ENCODE measurements at regions not wholly inside any gene's neighbourhood (a gene's known extent, or its start where the extent isn't known, plus 50 kb on each side); places are given as distances from the start of the nearest gene placed in this dataset.
A peak's percentile ranks its signal among the peaks of the same experiment; 100 is the strongest.

DNA sequence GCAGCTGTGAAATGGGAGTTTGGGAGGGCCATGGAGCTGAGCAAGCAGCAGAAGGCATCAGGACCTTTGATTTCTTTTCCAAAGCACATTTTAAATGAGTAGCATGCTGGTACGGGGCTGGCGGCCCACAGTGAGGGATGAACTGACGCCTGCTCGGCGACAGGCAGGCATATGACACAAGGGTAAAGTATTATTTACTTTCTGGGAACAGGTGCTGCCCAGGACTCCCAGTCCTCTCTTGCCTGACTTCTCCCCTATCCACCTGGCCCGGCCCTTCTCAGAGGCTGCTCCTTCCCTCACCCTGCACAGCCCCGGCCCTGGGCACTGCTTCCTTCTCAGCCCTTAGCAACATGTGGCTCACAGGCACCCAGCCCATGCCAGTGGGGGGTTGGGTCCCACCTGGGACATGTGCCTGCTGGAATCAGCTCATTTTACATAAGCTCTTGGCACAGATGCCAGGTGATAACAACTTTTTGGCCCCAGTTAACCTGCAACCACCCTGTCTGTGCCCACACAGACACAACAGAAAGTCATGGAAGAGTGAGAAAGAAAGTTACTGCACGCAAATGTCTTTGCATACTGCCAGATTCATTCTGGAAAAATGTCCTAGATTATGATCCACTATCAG lies 112.3 kb upstream of the GADD45A start:
- POLR2A ChIA-PET: interaction anchor here (0.6 kb wide), 1 partner anchor 92 kb away, joined by 3 read pairs; no protein-coding TSS in a partner anchor
- H3K4me3 Mint-ChIP-seq: no peak overlapping the region
- H3K36me3 Mint-ChIP-seq: no peaks in the 10 kb centered on the region
- no peak for DNase-seq
- ATAC-seq: no peak
- H3K9me3 Mint-ChIP-seq: no peaks in the 10 kb centered on the region
- peaks cover 0 to 1% (median 0%) of the 10 kb centered on the region in 4 donors for H3K4me1 Mint-ChIP-seq
- H3K27ac Mint-ChIP-seq: no peak overlapping the region
- H3K27me3 Mint-ChIP-seq: peaks cover 0 to 2% (median 0%) of the 10 kb centered on the region in 5 donors

DNA sequence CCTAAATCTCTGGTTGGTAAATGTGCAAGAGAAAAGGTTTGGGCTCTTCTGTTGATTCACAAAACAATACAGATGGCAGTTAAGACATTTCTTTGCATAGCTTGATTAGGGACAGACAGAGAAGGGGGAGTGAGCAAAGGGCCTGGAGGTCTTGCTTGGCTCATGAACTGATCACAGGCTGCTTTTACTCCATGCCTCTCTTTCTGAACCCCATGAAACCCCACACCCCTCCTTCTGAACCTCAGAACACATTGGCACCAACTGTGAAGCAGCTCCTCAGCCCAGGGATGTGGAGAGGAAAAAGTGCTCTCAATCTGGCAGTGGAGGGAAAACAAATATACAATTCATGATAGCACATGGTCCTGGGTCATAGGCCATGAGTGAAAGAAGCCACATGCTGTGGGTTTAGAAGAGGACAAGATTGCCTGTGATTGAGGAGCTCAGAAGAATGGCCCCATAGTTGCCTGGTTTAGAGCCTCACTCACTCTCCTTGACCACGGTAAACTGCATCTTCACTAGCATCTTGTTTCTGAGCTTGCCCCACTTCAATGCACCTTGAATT lies 111.6 kb upstream of the GADD45A start:
- no peak overlapping the region for H3K4me3 Mint-ChIP-seq
- ATAC-seq (no peak), DNase-seq (no peak)
- peak overlapping the region in 1 of 10 donors; percentile 2 for H3K27ac Mint-ChIP-seq
- H3K4me1 Mint-ChIP-seq: peaks cover 0 to 1% (median 0%) of the 10 kb centered on the region in 4 donors
- no peaks in the 10 kb centered on the region for H3K9me3 Mint-ChIP-seq
- no peaks in the 10 kb centered on the region for H3K36me3 Mint-ChIP-seq
- H3K27me3 Mint-ChIP-seq: peaks cover 0 to 2% (median 0%) of the 10 kb centered on the region in 5 donors
- POLR2A ChIA-PET: no interaction called here

DNA sequence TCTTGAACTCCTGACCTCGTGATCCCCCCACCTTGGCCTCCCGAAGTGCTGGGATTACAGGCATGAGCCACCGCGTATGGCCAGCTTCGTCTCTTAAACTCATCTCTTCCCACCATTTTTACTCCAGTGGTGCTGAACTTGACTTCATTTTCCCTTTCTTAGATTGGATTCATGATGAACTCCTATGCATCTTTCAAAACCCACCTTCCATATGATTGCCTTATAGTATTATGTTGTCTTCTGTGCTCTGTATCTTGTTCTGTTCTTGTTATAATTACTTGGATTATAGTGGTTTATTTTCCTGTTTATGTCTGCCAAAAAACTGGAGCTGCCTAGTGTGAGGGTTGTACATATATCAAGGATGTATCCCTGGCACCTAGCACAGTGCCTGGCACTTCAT lies 110.8 kb upstream of the GADD45A start:
- ATAC-seq (no peak), DNase-seq (no peak)
- Mint-ChIP-seq H3K36me3 (no peaks in the 10 kb centered on the region), H3K27ac (no peak overlapping the region), H3K4me1 (peaks cover 0 to 1% (median 0%) of the 10 kb centered on the region in 4 donors), H3K27me3 (peaks cover 0 to 2% (median 0%) of the 10 kb centered on the region in 5 donors), H3K4me3 (no peak overlapping the region), H3K9me3 (no peaks in the 10 kb centered on the region)
- POLR2A ChIA-PET: no interaction called here

DNA sequence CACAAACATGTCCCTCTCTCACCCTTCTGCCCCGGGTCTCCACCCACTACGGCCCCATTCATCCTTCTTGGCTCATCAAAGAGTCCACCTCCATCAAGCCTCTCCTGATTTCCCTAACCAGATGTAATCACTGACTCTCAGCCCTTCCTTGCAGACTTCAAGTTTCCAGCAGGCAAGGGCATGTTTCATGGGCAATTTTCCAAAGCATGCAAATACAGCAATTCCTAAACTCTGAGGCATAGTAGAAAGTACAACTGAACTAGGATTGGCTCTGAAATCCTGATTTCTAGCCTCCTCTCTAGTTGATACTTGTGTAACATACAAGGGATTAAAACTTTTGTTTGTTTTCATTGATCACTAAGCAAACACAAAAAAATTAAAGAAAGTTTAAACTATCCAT lies 109.1 kb upstream of the GADD45A start:
- Mint-ChIP-seq H3K36me3 (no peaks in the 10 kb centered on the region), H3K4me3 (no peak overlapping the region), H3K4me1 (peaks cover 0 to 1% (median 0%) of the 10 kb centered on the region in 4 donors), H3K9me3 (no peaks in the 10 kb centered on the region), H3K27ac (peak overlapping the region in 1 of 10 donors; percentile 1), H3K27me3 (no peaks in the 10 kb centered on the region)
- DNase-seq: no peak
- POLR2A ChIA-PET: no interaction called here
- no peak for ATAC-seq

DNA sequence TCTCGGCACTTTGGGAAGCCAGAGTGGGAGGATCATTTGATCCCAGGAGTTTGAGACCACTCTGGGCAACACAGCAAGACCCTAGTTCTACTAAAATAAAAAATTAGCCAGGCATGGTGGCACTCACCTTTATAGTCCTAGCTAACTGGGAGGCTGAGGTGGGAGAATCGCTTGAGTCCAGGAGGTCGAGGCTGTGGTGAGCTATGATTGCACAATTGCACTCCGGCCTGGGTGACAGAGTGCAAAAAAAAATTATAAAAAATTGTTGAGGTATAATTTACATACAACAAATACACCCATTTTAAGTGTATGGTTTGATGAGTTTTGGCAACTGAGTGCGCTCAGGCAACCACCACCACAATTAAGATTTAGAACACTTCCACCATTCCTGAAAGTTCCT lies 108.5 kb upstream of the GADD45A start:
- ATAC-seq: no peak
- Mint-ChIP-seq H3K36me3 (no peaks in the 10 kb centered on the region), H3K9me3 (no peaks in the 10 kb centered on the region), H3K27me3 (no peaks in the 10 kb centered on the region), H3K4me1 (peaks cover 0 to 1% (median 0%) of the 10 kb centered on the region in 4 donors), H3K4me3 (no peak overlapping the region), H3K27ac (no peak overlapping the region)
- POLR2A ChIA-PET: no interaction called here
- no peak for DNase-seq

DNA sequence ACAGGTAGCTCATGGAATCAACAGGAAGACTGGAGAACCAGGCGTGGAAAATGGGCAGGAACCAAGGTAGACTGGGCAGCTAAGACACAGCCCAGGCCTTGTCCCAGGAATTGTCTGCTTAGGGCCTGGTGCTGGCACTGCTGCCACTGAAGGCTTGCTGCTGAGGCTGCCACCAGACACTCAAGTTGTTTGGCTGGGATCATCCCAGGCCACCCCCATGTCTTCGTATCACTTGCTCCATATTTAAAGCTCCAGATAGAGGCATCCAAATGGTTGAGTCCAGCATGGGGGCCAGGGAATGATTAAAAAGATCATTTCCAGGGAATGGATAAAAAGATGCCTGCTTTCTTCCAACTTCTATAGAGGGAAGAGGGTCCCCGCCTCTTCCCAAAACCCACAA lies 107.4 kb upstream of the GADD45A start:
- H3K9me3 Mint-ChIP-seq: no peaks in the 10 kb centered on the region
- no peaks in the 10 kb centered on the region for H3K27me3 Mint-ChIP-seq
- POLR2A ChIA-PET: no interaction called here
- DNase-seq (no peak), ATAC-seq (no peak)
- H3K4me3 Mint-ChIP-seq: no peak overlapping the region
- H3K4me1 Mint-ChIP-seq: peaks cover 0 to 1% (median 0%) of the 10 kb centered on the region in 4 donors
- no peaks in the 10 kb centered on the region for H3K36me3 Mint-ChIP-seq
- no peak overlapping the region for H3K27ac Mint-ChIP-seq

DNA sequence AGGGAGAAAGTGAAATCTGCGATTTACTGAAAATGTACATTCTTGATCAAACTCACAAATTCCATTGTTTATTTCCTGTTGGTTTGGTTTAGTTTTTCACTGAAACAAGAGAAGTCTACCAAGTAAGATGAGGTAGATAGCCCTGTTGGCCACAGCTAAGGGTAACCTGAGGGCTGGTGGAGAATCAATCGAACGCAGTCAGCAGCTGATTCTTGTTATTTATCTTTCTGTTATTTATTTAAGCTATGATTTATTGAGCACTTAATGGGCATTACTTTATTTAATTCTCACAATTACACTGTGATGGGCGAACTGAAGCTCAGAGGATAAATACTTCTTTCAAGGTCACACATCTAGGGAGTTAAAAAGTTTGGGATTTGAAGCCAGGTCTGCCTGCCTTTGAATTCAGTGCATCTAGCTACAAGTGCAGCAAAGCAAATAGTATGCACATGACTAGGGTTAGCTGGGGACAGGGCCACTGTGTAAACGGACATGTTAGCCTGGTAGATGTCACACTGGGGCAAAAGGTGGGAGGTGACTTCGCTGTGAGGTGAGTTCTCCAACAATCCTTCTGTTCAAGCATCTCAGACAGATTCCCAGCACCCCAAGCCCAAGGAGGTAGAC lies 106.5 kb upstream of the GADD45A start:
- Mint-ChIP-seq H3K4me1 (peaks cover 0 to 4% (median 1%) of the 10 kb centered on the region in 4 donors), H3K4me3 (no peak overlapping the region), H3K27ac (no peak overlapping the region), H3K36me3 (no peaks in the 10 kb centered on the region), H3K9me3 (no peaks in the 10 kb centered on the region), H3K27me3 (no peaks in the 10 kb centered on the region)
- ATAC-seq (no peak), DNase-seq (no peak)
- POLR2A ChIA-PET: interaction anchor here (0.5 kb wide), 1 partner anchor 12 kb away, joined by 6 read pairs; no protein-coding TSS in a partner anchor

DNA sequence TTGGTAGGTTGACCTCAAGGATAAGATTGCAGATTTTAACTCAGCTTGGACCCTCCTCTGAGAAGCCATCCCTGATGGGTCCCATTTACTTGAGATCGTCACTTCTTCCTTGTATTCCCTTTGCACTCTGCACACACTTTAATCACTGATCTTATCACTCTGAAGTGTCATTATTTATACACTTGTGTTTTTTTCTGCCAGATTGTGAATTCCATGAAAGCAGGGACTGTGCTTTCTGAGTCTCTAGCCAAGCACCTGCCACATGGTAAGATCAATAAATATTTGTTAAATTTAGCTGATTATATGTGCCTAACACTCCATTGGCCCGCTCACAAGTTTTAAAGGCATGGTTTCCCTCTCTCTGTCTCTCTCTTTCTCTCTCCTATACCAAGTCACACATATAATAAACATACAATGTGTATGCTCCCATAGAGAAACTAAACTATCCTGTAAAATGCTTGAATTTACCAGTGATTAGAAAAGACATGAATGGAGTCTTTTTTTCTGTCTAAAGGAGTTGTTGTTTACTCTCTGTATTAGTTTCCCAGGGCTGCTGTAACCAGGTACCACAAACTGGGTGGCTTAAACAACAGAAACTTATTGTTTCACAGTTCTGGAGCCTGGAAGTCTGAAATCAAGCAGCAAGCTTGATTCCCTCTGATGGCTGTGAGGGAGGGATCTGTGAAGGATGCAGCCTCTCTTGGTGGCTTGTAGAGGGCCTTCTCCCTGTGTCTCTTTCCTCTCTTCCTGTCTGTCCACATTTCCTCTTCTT lies 105.2 kb upstream of the GADD45A start:
- Mint-ChIP-seq H3K27me3 (no peaks in the 10 kb centered on the region), H3K27ac (no peak overlapping the region), H3K9me3 (no peaks in the 10 kb centered on the region), H3K4me1 (peaks cover 0 to 3% (median 1%) of the 10 kb centered on the region in 4 donors), H3K4me3 (no peak overlapping the region), H3K36me3 (no peaks in the 10 kb centered on the region)
- POLR2A ChIA-PET: no interaction called here
- no peak for ATAC-seq
- DNase-seq: no peak

DNA sequence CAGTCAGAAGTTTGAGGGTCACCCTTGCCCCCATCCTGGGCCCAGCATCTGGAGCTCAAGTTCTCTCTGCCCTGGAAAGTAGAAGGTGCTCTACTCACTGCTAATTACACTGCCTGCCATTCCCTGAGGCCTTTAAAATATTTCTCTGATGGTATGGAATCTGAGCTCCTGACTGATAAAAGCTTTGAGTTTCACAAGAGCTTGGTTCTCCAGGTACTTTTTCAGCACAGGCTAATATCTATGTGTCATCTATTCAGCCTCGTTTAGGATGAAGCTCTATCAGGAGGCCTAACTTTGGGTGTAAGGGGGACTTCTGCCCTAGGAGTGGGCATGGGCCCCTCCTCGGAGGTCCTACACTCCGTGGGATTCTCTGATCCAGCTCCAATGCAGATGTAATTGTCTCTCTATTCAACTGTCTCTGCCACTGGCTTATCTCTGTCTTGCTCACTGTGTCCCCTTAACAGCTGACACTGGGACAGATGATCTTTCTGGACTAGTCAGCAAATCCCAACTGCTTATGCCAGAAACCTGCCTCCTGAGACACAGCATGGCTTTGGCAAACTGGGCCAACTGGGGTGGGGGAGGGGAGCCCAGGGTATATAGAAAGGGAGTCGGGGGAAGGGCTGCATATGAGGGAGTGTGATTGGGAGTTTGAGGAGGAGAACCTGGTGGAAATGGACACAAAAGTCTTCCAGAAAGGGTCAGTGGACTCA lies 104.2 kb upstream of the GADD45A start:
- H3K4me3 Mint-ChIP-seq: no peak overlapping the region
- H3K27ac Mint-ChIP-seq: no peak overlapping the region
- POLR2A ChIA-PET: no interaction called here

DNA sequence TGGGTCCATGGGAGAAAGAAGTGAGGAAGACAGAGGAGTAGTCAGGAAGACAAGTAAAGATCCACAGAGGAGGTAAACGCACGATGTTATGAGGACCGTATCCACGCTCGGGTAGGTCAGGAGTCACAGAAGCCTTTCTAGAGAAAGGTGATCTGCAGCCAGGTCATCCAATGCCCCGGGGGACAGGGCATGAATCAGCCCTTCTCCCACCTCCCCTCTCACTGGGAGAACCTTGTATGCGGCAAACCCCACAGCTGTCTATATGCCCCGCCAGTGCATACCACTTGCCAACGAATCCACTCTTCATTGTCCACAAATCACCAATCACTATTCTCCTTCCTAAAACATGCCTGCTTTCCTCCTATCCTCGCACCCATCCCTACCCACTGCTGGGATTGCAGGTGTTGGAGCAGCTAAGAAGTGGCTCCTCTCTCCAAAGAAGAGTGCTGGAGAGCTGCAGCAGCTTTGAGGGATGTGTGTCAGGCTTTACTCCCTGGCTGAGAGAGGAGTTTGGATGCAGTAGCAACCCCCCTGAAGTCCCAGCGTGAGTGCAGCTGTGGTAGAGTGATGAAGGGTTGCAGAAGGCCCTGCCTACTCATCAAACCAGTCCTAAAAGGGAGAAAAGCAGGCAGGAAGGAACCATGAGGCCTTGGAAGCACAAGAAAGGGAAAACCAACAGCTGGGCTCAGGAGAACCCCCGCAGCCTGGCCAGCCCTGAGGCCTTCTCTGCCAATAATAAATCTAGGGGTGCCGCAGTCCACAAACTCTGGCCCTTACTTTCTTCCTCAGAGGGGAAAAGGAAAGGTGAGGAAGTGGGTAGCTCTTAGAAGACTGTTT lies 102.2 kb upstream of the GADD45A start:
- H3K36me3 Mint-ChIP-seq: no peaks in the 10 kb centered on the region
- DNase-seq: no peak
- no peak overlapping the region for H3K4me3 Mint-ChIP-seq
- POLR2A ChIA-PET: no interaction called here
- ATAC-seq: no peak
- no peaks in the 10 kb centered on the region for H3K27me3 Mint-ChIP-seq
- peaks cover 0 to 3% (median 1%) of the 10 kb centered on the region in 4 donors for H3K4me1 Mint-ChIP-seq
- H3K27ac Mint-ChIP-seq: peak overlapping the region in 1 of 10 donors; percentile 1
- no peaks in the 10 kb centered on the region for H3K9me3 Mint-ChIP-seq

More for the DNA sequence above, 104.2 kb upstream of the GADD45A start:
- H3K9me3 Mint-ChIP-seq: no peaks in the 10 kb centered on the region
- ATAC-seq (no peak), DNase-seq (no peak)
- H3K36me3 Mint-ChIP-seq: no peaks in the 10 kb centered on the region
- no peaks in the 10 kb centered on the region for H3K27me3 Mint-ChIP-seq
- peaks cover 0 to 3% (median 1%) of the 10 kb centered on the region in 4 donors for H3K4me1 Mint-ChIP-seq

DNA sequence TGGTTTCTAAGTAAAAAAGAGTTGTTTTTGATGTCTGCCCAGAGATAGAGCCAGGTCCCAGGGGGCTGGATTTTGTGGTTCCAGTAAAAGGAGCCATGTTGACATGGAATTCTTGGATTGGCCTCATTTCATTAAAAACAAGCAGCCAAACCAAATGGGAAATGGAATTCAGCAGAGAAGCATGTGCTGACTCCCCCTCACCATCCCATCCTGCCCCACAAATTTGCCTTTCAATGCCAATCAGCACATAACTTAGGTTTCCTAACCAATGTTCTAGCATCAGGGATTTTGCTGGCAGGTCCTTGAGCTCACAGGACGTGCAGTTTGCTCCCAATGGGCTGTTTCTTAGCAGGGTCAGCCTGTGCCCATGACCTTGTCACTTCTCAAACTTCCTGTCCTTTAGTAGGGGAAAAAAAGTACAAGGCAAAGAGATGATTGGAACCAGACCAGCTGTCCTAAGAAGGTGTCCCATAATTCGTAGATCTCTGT lies 101.5 kb upstream of the GADD45A start:
- POLR2A ChIA-PET: no interaction called here
- ATAC-seq (no peak), DNase-seq (no peak)
- Mint-ChIP-seq H3K4me3 (no peak overlapping the region), H3K36me3 (no peaks in the 10 kb centered on the region), H3K9me3 (no peaks in the 10 kb centered on the region), H3K4me1 (peaks cover 0 to 3% (median 1%) of the 10 kb centered on the region in 4 donors), H3K27me3 (no peaks in the 10 kb centered on the region), H3K27ac (no peak overlapping the region)

DNA sequence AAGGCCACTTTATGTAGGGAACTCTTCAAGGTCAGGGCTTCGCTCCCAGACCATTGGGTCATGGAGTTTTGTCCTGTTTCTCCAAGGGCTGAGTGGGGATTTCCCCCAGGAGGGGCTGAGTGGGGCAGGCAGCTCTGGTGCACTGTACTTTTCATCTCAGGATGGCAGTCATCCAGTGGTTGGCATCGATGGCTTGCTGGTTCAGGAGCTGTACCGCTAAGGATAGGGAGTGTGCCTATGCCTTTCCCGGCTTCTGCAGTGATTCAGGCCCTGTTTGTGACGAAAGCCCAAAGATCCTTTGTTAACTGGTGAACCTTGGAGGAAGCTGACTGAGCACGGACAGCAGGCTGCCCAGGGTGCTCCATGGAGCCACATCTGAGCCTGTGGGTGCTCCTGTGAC lies 100.1 kb upstream of the GADD45A start:
- Mint-ChIP-seq H3K9me3 (no peaks in the 10 kb centered on the region), H3K4me3 (no peak overlapping the region), H3K27me3 (no peaks in the 10 kb centered on the region), H3K27ac (no peak overlapping the region), H3K36me3 (no peaks in the 10 kb centered on the region), H3K4me1 (peaks cover 0 to 3% (median 1%) of the 10 kb centered on the region in 4 donors)
- POLR2A ChIA-PET: no interaction called here
- DNase-seq (no peak), ATAC-seq (no peak)
